ENCODE measurements at regions not wholly inside any gene's neighbourhood (a gene's known extent, or its start where the extent isn't known, plus 50 kb on each side); places are given as distances from the start of the nearest gene placed in this dataset.

DNA sequence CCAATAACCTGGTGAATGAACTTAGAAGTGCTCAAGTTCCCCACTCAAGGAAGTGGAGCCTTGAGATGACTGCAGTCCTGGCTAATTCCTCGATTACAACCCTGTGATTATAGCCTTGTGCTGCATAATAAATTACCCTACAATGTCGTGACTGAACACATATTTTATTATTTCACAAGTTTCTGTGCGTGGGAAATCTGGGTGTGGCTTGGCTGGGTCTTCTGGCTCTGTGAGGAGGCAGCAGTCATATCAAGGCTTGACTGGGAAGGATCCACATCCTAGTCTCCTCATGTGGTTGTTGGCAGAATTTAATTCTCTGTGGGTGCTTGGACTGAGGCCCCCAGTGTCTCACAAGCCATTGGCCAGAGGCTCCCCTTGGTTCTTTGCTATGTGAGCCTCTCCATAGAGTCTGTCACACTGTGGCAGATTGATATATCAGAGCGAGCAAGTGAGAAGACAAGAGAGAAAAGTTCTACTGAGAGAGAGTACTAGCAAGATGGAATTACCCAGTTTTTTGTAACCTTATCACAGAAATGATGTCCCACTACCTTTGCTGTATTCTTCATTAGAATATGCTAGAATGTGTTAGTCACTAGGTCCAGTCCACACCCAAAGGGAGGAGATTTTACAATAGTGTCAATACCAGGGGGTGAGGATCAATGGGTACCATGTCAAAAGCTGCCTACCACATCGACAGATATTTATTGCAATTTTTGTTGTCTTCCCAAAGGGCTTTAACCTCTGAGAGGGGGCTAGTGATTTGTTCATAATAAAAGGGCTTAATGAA, 102.8 kb upstream of the TBC1D5 start:
- H3K27me3 ChIP-seq, result no peaks in the 10 kb centered on the region
- in situ Hi-C loops (cut with MboI; ENCODE audit: low sequenced_read_pairs in 4 of 4), result loop anchor here (10.0 to 25.0 kb wide), 3 partner anchors 183 to 583 kb away; no protein-coding TSS in a partner anchor
- H3K9me3 ChIP-seq, result no peaks in the 10 kb centered on the region
- no peaks in the 10 kb centered on the region for H3K36me3 ChIP-seq
- H3K27ac ChIP-seq, result no peak overlapping the region
- ATAC-seq, result no peak
- no peak overlapping the region for H3K4me3 ChIP-seq
- no peaks in the 10 kb centered on the region for H3K4me1 ChIP-seq
- no peak for TF ChIP-seq POLR2A (IDR thresholded peaks at IDR 0.05)
- TF ChIP-seq, protein P1, sequence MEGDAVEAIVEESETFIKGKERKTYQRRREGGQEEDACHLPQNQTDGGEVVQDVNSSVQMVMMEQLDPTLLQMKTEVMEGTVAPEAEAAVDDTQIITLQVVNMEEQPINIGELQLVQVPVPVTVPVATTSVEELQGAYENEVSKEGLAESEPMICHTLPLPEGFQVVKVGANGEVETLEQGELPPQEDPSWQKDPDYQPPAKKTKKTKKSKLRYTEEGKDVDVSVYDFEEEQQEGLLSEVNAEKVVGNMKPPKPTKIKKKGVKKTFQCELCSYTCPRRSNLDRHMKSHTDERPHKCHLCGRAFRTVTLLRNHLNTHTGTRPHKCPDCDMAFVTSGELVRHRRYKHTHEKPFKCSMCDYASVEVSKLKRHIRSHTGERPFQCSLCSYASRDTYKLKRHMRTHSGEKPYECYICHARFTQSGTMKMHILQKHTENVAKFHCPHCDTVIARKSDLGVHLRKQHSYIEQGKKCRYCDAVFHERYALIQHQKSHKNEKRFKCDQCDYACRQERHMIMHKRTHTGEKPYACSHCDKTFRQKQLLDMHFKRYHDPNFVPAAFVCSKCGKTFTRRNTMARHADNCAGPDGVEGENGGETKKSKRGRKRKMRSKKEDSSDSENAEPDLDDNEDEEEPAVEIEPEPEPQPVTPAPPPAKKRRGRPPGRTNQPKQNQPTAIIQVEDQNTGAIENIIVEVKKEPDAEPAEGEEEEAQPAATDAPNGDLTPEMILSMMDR (IDR thresholded peaks at IDR 0.05 in 4 of 5, conservative IDR thresholded peaks at IDR 0.05 in 1 of 5), result no peak
- DNase-seq, result no peak
- intact Hi-C loops (cut with DNase I; ENCODE audit: low total_unique reads), result no loop called here

DNA sequence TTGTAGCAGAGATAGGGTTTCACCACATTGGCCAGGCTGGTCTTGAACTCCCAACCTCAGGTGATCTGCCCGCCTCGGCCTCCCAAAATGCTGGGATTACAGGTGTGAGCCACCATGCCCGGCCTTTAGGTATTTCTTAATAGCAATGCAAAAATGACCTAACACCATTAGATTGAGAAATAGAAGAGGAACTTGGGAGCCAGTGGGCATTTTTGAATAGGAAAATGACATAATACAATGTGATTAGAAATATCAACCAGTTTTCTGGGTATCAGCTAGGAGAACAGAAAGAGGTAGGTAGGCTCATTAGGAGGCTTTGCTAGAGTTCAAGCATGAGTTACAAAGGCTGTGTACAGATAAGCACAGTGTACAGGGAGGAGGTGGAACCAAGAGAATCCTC, 101.8 kb upstream of the TBC1D5 start:
- intact Hi-C loops (cut with DNase I; ENCODE audit: low total_unique reads) (no loop called here), in situ Hi-C loops (cut with MboI; ENCODE audit: low sequenced_read_pairs in 4 of 4) (loop anchor here (10.0 to 25.0 kb wide), 3 partner anchors 182 to 582 kb away; no protein-coding TSS in a partner anchor)
- TF ChIP-seq POLR2A (IDR thresholded peaks at IDR 0.05), result no peak
- TF ChIP-seq, protein P1 (IDR thresholded peaks at IDR 0.05 in 4 of 5, conservative IDR thresholded peaks at IDR 0.05 in 1 of 5), result no peak

DNA sequence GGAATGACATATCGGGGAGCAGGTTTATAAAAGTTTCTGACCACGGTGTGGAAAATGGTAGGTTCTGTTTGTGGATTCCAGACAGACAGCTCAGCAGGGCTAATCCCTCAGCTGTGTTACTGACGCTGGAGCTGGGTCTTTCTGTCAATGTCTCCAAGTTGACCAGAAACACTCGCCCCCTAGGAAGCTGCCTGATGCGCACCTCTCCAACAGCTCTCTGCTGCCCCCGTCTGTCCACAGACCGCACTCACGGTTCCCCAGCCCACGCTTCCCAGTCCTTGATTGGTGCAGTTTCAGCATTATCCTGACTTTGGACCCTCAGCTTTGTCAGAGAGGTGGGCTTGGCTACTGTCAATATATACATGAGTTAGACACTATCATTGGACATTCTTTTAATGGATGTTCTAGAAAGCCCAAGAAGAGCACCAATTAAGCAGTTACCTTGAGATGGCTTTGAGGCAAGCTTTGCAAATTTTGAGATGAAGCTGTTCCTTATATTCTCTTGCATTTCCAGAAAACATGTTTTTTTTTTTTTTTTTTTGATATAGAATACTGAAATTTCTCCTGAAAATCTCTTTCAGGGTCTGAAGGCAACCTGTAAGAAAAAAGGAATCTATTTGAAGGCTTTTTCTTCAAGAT, 98.9 kb upstream of the TBC1D5 start:
- H3K27ac ChIP-seq, result no peak overlapping the region
- H3K27me3 ChIP-seq, result peaks cover 0 to 10% (median 0%) of the 10 kb centered on the region in 3 donors
- H3K4me1 ChIP-seq, result peaks cover 0 to 6% of the 10 kb centered on the region in 2 donors
- DNase-seq (peak; percentile 38 to 44), ATAC-seq (peak; percentile 62 to 78)
- no peaks in the 10 kb centered on the region for H3K9me3 ChIP-seq
- no peaks in the 10 kb centered on the region for H3K36me3 ChIP-seq
- in situ Hi-C loops (cut with MboI; ENCODE audit: low sequenced_read_pairs in 4 of 4), result loop anchor here (10.0 to 25.0 kb wide), 3 partner anchors 179 to 579 kb away; no protein-coding TSS in a partner anchor
- TF ChIP-seq, protein P1 (IDR thresholded peaks at IDR 0.05 in 4 of 5, conservative IDR thresholded peaks at IDR 0.05 in 1 of 5), result peak; percentile 79 to 95 (median 84)
- TF ChIP-seq POLR2A (IDR thresholded peaks at IDR 0.05), result no peak
- intact Hi-C loops (cut with DNase I; ENCODE audit: low total_unique reads), result loop anchor here (1.0 to 2.0 kb wide), 3 partner anchors 195 to 583 kb away; no protein-coding TSS in a partner anchor
- H3K4me3 ChIP-seq, result no peak overlapping the region

More for the DNA sequence above, 101.8 kb upstream of the TBC1D5 start:
- DNase-seq (no peak), ATAC-seq (no peak)
- Histone ChIP-seq H3K4me3 (no peak overlapping the region), H3K27ac (no peak overlapping the region), H3K4me1 (no peaks in the 10 kb centered on the region), H3K9me3 (no peaks in the 10 kb centered on the region), H3K36me3 (no peaks in the 10 kb centered on the region), H3K27me3 (no peaks in the 10 kb centered on the region)

DNA sequence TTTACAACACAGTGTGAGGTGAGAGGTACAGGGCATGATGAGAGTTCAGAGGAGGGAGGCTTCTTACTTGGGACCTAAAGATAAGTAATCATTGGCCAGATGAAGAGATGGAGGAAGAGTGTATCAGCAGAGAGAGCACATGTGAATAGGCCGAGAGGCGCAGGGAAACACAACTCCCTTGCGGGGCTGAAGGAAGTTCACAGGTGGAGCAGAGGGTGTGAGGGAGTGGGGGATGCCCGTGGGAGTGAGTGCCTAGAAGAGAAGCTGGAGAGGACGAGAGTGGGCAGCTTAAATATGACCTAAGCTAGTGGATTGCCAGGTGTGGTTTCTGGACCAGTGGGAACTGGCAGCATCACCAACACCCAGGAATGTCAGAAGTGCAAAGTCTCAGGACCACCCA, 98.2 kb upstream of the TBC1D5 start:
- peaks cover 0 to 6% of the 10 kb centered on the region in 2 donors for H3K4me1 ChIP-seq
- H3K4me3 ChIP-seq, result no peak overlapping the region
- DNase-seq, result no peak
- TF ChIP-seq POLR2A (IDR thresholded peaks at IDR 0.05), result no peak
- TF ChIP-seq, protein P1 (IDR thresholded peaks at IDR 0.05 in 4 of 5, conservative IDR thresholded peaks at IDR 0.05 in 1 of 5), result no peak
- no peak for ATAC-seq
- in situ Hi-C loops (cut with MboI; ENCODE audit: low sequenced_read_pairs in 4 of 4) (loop anchor here (10.0 to 25.0 kb wide), 3 partner anchors 178 to 578 kb away; no protein-coding TSS in a partner anchor), intact Hi-C loops (cut with DNase I; ENCODE audit: low total_unique reads) (loop anchor here (1.0 to 2.0 kb wide), 3 partner anchors 194 to 582 kb away; no protein-coding TSS in a partner anchor)
- no peaks in the 10 kb centered on the region for H3K36me3 ChIP-seq
- H3K27me3 ChIP-seq, result peaks cover 0 to 15% (median 0%) of the 10 kb centered on the region in 3 donors
- no peak overlapping the region for H3K27ac ChIP-seq
- H3K9me3 ChIP-seq, result no peaks in the 10 kb centered on the region
